OCI-LY1 (cell line): ENCODE measurements at regions not wholly inside any gene's neighbourhood (a gene's known extent, or its start where the extent isn't known, plus 50 kb on each side); places are given as distances from the start of the nearest gene placed in this dataset.

Experiments used
- CTCF ChIP-seq: fragments of 200-600 bp; sonication (generic), shearing (Covaris generic); IDR thresholded peaks from 2 replicates; pipeline ENCODE4 v1.5.1; 2017; ENCODE audit warnings: mild to moderate bottlenecking, antibody characterized with exemption, low read length, moderate library complexity, mixed read lengths
- EZH2 ChIP-seq: fragments of 200-600 bp; sonication (generic), shearing (Covaris generic); IDR thresholded peaks from 2 replicates; pipeline ENCODE4 v1.8.0; 2017; ENCODE audit warnings: borderline replicate concordance, mixed run types, mild to moderate bottlenecking, antibody characterized with exemption, low read length, moderate library complexity, mixed read lengths

DNA sequence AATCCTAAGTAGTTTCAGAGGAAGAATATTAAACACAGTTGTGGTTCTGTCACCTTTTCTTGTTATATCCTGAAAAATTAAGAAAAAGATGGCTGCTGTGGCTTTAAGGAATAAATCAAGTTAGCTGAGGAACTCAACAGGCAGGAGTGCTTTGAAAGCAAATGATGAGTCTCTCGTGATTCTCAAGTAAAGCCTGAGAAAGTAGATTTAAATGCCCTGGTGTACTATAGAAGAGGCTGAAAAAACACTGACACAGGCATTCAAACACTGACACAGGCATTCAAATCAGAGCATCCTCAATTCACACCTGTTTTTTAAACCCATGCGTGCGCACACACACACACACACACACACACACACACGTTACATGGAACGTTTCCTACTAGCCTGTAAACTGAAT is 218.6 kb downstream of the OGFRL1 start:
- TF ChIP-seq EZH2: no peak
- TF ChIP-seq CTCF: no peak
